K562 (cell line): ENCODE measurements at regions not wholly inside any gene's neighbourhood (a gene's known extent, or its start where the extent isn't known, plus 50 kb on each side); places are given as distances from the start of the nearest gene placed in this dataset.

Experiments used
- KDM1A ChIP-seq, 2 experiments: fragments of 450-650 bp; IDR thresholded peaks; 2 replicates each; pipeline ENCODE4 v1.6.1; 2016; ENCODE audit warnings: mild to moderate bottlenecking in 2 of 2
- ZNF12 ChIP-seq: sonication (generic); formaldehyde crosslinking; IDR thresholded peaks from 2 replicates; pipeline ENCODE4 v1.4.0; 2020; ENCODE audit warnings: mild to moderate bottlenecking, missing genetic modification reagents
- ZNF174 ChIP-seq: fragments of 250-450 bp; sonication (Bioruptor Pico); IDR thresholded peaks from 2 replicates; pipeline ENCODE4 v1.4.0; 2020; ENCODE audit warnings: mild to moderate bottlenecking
- ZNF253 ChIP-seq: fragments of 250-450 bp; sonication (Bioruptor Pico); conservative IDR thresholded peaks from 2 replicates; pipeline ENCODE4 v1.6.1; 2021; ENCODE audit warnings: mild to moderate bottlenecking
- TF ChIP-seq, protein P1 (sequence below): fragments of 250-450 bp; sonication (Bioruptor Pico); IDR thresholded peaks from 2 replicates; pipeline ENCODE4 v1.5.0; 2022; ENCODE audit warnings: mild to moderate bottlenecking
- TF ChIP-seq, protein P2 (sequence below): sonication (generic); formaldehyde crosslinking; IDR thresholded peaks from 2 replicates; pipeline ENCODE4 v1.8.0; 2022; ENCODE audit warnings: mild to moderate bottlenecking, missing genetic modification reagents
- TF ChIP-seq, protein P3 (sequence below): fragments of 450-650 bp; conservative IDR thresholded peaks from 2 replicates; pipeline ENCODE4 v1.6.1; 2016; ENCODE audit warnings: missing genetic modification characterization, low read depth, mild to moderate bottlenecking, control low read depth, missing compliant biosample characterization

DNA sequence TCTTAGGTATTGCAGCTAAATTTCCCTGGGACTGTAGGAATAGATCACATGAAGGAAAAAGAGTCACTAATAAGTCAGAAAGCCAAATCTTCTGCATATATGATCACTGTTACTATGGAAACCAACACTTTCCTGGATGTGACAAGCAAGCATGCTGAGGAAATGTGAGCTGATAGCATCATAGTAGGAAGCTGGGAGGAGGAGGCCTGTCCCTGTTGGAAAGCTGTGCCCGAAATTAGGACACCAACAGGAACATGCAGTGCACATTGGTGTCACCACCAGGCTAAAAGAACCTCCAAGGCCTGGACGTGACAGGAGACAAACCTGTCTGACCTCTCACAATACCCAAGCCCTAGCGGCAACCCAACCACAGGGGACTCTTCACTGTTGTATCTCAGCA is 181.9 kb upstream of the PCSK2 start (continued):
- TF ChIP-seq, protein P1, sequence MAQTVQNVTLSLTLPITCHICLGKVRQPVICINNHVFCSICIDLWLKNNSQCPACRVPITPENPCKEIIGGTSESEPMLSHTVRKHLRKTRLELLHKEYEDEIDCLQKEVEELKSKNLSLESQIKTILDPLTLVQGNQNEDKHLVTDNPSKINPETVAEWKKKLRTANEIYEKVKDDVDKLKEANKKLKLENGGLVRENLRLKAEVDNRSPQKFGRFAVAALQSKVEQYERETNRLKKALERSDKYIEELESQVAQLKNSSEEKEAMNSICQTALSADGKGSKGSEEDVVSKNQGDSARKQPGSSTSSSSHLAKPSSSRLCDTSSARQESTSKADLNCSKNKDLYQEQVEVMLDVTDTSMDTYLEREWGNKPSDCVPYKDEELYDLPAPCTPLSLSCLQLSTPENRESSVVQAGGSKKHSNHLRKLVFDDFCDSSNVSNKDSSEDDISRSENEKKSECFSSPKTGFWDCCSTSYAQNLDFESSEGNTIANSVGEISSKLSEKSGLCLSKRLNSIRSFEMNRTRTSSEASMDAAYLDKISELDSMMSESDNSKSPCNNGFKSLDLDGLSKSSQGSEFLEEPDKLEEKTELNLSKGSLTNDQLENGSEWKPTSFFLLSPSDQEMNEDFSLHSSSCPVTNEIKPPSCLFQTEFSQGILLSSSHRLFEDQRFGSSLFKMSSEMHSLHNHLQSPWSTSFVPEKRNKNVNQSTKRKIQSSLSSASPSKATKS (CRISPR knock-in tag), result no peak
- TF ChIP-seq ZNF174 (CRISPR knock-in tag), result no peak
- no peak for TF ChIP-seq ZNF12
- TF ChIP-seq, protein P2, sequence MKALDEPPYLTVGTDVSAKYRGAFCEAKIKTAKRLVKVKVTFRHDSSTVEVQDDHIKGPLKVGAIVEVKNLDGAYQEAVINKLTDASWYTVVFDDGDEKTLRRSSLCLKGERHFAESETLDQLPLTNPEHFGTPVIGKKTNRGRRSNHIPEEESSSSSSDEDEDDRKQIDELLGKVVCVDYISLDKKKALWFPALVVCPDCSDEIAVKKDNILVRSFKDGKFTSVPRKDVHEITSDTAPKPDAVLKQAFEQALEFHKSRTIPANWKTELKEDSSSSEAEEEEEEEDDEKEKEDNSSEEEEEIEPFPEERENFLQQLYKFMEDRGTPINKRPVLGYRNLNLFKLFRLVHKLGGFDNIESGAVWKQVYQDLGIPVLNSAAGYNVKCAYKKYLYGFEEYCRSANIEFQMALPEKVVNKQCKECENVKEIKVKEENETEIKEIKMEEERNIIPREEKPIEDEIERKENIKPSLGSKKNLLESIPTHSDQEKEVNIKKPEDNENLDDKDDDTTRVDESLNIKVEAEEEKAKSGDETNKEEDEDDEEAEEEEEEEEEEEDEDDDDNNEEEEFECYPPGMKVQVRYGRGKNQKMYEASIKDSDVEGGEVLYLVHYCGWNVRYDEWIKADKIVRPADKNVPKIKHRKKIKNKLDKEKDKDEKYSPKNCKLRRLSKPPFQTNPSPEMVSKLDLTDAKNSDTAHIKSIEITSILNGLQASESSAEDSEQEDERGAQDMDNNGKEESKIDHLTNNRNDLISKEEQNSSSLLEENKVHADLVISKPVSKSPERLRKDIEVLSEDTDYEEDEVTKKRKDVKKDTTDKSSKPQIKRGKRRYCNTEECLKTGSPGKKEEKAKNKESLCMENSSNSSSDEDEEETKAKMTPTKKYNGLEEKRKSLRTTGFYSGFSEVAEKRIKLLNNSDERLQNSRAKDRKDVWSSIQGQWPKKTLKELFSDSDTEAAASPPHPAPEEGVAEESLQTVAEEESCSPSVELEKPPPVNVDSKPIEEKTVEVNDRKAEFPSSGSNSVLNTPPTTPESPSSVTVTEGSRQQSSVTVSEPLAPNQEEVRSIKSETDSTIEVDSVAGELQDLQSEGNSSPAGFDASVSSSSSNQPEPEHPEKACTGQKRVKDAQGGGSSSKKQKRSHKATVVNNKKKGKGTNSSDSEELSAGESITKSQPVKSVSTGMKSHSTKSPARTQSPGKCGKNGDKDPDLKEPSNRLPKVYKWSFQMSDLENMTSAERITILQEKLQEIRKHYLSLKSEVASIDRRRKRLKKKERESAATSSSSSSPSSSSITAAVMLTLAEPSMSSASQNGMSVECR (CRISPR knock-in tag), result no peak
- TF ChIP-seq, protein P3, sequence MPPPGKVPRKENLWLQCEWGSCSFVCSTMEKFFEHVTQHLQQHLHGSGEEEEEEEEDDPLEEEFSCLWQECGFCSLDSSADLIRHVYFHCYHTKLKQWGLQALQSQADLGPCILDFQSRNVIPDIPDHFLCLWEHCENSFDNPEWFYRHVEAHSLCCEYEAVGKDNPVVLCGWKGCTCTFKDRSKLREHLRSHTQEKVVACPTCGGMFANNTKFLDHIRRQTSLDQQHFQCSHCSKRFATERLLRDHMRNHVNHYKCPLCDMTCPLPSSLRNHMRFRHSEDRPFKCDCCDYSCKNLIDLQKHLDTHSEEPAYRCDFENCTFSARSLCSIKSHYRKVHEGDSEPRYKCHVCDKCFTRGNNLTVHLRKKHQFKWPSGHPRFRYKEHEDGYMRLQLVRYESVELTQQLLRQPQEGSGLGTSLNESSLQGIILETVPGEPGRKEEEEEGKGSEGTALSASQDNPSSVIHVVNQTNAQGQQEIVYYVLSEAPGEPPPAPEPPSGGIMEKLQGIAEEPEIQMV (tag), result no peak
- no peak for TF ChIP-seq KDM1A (IDR thresholded peaks at IDR 0.05)
- TF ChIP-seq ZNF253 (CRISPR knock-in tag), result no peak
